ENCODE measurements at regions not wholly inside any gene's neighbourhood (a gene's known extent, or its start where the extent isn't known, plus 50 kb on each side); places are given as distances from the start of the nearest gene placed in this dataset.

- CTCF ChIA-PET (ENCODE audit: low intra/inter-chr PET ratio, low total read pairs), result no interaction called here
- POLR2A ChIA-PET, result no interaction called here
- no peaks in the 10 kb centered on the region for H3K27me3 ChIP-seq (ENCODE audit: control insufficient read depth in 1 of 2, insufficient read depth in 2 of 2, low read length in 2 of 2)
- 43% methylated on average over 2 of the region's 2 CpGs for WGBS (ENCODE audit: low lambda C conversion rate)
- intact Hi-C loops (cut with micrococcal nuclease; ENCODE audit: unreplicated experiment), result no loop called here
- no peaks in the 10 kb centered on the region for H3K4me1 ChIP-seq (ENCODE audit: insufficient read depth, low read length)
- no peaks in the 10 kb centered on the region for H3K79me2 ChIP-seq (ENCODE audit: insufficient read depth, low read length)
- no peak overlapping the region for H3K4me2 ChIP-seq (ENCODE audit: low read depth, low read length)
- no peak for FAIRE-seq
- no peak; the same call in 2 of the 3 replicates for ATAC-seq
- DNase-seq (ENCODE audit: low spot score), result no peak
- no peaks in the 10 kb centered on the region for H4K20me1 ChIP-seq (ENCODE audit: insufficient read depth, low read length)
- peaks cover 92% of the 10 kb centered on the region for H3K9me3 ChIP-seq (ENCODE audit: low read length)
- H3K9ac ChIP-seq (ENCODE audit: insufficient read depth, low read depth, low read length), result no peak overlapping the region
- no peak overlapping the region for H3K27ac ChIP-seq (ENCODE audit: extremely low read length, insufficient read depth, low read length)
- H2AFZ ChIP-seq (ENCODE audit: low read length), result no peak overlapping the region
- H3K4me3 ChIP-seq (replicated peaks in 1 of 3; ENCODE audit: insufficient read depth in 1 of 3, low read depth in 2 of 3, low read length in 3 of 3), result no peak overlapping the region
- H3K36me3 ChIP-seq (replicated peaks in 1 of 2; ENCODE audit: control insufficient read depth in 1 of 2, insufficient read depth in 2 of 2, low read length in 2 of 2), result no peaks in the 10 kb centered on the region
- no TSS peak for BruUV-seq (replicated peaks)
- in situ Hi-C loops (cut with HindIII; ENCODE audit: extremely low pct_ligation_motif_present, low pct_unique_long_range_greater_than_20kb), result no loop called here
- TF ChIP-seq TMF1 (CRISPR knock-in tag; IDR thresholded peaks at IDR 0.05; ENCODE audit: low read depth) (no peak), ZNF33A (CRISPR knock-in tag; IDR thresholded peaks at IDR 0.05; ENCODE audit: borderline replicate concordance) (no peak), SMARCE1 (IDR thresholded peaks at IDR 0.05; ENCODE audit: borderline replicate concordance) (no peak), IKZF5 (CRISPR knock-in tag; IDR thresholded peaks at IDR 0.05) (no peak), ETV5 (CRISPR knock-in tag; IDR thresholded peaks at IDR 0.05; ENCODE audit: borderline replicate concordance) (no peak), ZNF770 (CRISPR knock-in tag; IDR thresholded peaks at IDR 0.05) (no peak), ZBTB1 (CRISPR knock-in tag; IDR thresholded peaks at IDR 0.05; ENCODE audit: borderline replicate concordance) (no peak), ZNF253 (CRISPR knock-in tag; IDR thresholded peaks at IDR 0.05; ENCODE audit: borderline replicate concordance) (no peak), ZNF274 (CRISPR knock-in tag; IDR thresholded peaks at IDR 0.05) (no peak), RXRA (CRISPR knock-in tag; IDR thresholded peaks at IDR 0.05) (no peak), IRF9 (CRISPR knock-in tag; IDR thresholded peaks at IDR 0.05; ENCODE audit: borderline replicate concordance) (no peak), ZFP91 (CRISPR knock-in tag; IDR thresholded peaks at IDR 0.05; ENCODE audit: borderline replicate concordance) (no peak), DRAP1 (CRISPR knock-in tag; IDR thresholded peaks at IDR 0.05) (no peak)
Measured at GRCh38 chr14:40252817-40253447, 820.7 kb upstream of the FBXO33 start.

All from HepG2 (cell line).